COLO668 (cell line): ENCODE measurements at regions not wholly inside any gene's neighbourhood (a gene's known extent, or its start where the extent isn't known, plus 50 kb on each side); places are given as distances from the start of the nearest gene placed in this dataset.
A peak's percentile ranks its signal among the peaks of the same experiment; 100 is the strongest.
"Not testable (repeated sequence)": the region's sequence is repeated elsewhere in the genome, so short reads cannot be mapped to it uniquely, and the experiment has no call there.

Experiments used
- DNase-seq: peaks from one replicate; lab custom pipeline; 2025; ENCODE audit not compliant: unreplicated experiment; lab: John Stamatoyannopoulos, UW

- no peak for DNase-seq
Observed at GRCh38 chr3:21979706-21980105, 228.7 kb upstream of the ZNF385D start.

DNA sequence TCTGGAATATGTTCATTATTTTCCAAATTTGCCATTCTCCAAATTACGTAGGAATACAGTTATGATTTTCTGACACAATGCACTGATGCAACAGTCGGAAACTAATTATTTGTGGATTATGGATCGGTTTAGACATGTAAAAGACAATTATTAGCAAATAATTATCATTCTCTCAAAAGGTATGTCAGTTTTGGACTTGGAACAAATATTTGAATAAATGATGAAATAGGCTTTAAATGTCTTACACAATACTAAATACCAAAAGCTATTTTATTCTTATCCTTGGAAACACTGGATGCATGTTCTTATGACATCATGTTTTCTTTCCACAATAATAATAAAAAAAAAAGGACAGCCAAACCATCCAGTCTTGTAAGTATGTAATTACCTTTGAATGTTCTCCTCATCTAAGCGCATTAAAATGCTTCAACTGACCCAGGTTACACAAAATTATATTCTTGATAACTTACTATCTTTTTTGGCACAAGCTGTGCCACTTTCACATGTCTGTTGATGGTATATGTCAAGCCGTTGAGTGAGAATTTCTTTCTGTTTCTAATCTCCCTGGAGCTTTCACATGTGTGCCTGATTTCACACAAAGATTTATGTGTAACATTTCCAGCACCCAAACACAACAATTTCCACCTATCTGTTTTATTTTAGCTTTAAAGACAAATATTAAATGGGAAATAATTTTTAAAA, 238.5 kb upstream of the ZNF385D start:
- DNase-seq = no peak

DNA sequence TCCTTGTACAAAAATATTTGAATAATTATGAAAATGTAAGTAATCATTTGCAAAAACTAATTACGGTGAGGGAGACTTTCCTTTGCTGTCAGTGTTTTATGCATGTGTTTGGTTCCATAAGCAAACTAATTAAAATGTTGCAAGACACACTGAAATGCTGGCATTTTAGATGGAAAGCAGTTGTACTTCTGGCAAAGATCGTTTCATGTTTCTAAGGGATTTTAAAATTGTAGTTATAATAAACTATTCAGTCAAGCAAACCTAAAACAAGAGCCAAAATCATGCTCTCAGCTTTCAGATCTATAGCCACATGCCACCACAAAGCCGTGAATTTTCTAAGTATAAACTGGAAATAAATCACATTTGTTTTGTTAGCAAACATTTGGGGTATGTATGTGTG, 240.1 kb upstream of the ZNF385D start:
- DNase-seq = no peak

DNA sequence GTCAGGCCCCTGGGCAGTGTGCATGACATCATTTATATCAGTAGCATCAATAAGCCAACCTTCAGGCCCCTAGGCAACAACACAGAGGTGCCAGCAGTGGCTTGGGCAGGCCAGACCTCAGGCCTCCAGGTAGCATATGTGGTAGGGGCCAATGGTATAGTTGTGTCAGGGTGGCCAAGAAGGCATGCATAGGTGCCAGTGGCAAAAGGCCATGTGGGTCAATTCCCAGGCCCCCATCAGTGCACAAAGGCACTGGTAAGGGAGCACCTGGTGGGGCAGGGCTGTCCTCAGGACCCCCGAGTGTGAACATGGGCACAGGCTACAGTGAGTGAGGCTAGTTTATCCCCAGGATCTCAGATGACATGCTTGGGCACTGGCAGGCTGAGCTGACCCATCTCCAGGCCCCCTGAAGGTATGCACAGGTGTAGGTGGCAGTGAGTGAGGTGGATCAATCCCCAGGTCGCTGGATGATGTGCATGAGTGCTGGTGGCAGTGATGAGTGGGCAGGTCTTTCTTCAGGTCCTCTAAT, 244.1 kb upstream of the ZNF385D start:
- no peak for DNase-seq

DNA sequence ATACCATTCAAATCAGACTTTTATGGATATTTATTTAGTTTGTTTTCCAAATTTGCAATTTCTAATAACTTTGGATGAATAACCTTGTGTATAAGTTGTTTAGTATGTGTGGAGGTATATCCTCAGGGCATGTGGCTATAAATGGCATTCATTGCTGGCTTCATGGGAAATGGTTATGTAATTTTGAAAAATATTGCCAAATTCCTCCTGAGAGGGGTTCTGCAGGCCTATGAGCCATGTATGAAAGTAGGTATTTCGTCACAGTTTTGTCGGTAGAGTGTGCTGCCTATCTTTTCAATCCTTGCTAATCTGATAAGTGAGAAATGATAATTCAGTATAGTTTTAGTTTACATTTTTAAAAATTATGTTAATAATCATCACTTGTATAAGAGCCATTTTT, 256.4 kb upstream of the ZNF385D start:
- DNase-seq = no peak

DNA sequence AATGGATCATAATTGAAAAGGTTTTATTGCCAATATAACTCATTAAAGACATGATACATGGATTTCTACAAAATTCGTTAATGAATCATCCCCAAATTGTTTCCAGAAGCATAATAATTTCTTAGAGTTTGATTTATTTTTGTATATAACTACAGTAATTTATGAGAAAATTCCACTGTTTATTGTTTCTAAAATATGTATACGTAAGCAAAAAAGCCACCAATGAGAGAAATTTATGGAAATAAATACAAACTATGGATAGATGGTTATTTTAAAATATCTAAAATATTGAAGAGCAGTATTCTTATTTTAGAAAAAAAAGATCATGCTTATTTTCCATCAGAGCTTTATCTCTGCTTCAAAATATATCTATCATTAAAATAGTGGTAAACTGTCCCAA, 260.0 kb upstream of the ZNF385D start:
- no peak for DNase-seq

DNA sequence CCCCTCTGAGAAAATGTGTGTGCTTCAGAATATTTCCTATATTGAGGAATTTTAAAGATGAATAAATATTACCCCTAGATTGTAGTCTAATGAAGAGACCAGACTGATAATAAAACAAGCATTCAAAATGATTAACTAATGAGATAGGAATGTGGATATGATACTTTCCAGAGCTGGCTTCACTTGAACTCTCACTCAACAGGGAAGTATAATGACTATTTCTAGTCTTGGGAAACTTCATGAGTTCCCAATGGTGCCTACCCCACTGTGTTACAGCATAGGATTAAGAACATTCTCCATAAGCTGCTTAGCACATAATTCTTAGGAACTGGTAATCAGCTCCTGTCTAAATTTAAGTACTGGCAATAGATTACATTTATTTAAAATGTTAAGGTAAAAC, 261.5 kb upstream of the ZNF385D start:
- DNase-seq = no peak

- no peak for DNase-seq
Observed at GRCh38 chr3:22013641-22014040, 262.6 kb upstream of the ZNF385D start.

GRCh38 chr3:22016197-22016596, 265.2 kb upstream of the ZNF385D start:
- DNase-seq = no peak

- DNase-seq = not testable (repeated sequence)
Observed at GRCh38 chr3:22024638-22025037, 273.6 kb upstream of the ZNF385D start.

GRCh38 chr3:22029480-22029879, 278.5 kb upstream of the ZNF385D start:
- DNase-seq = no peak

DNA sequence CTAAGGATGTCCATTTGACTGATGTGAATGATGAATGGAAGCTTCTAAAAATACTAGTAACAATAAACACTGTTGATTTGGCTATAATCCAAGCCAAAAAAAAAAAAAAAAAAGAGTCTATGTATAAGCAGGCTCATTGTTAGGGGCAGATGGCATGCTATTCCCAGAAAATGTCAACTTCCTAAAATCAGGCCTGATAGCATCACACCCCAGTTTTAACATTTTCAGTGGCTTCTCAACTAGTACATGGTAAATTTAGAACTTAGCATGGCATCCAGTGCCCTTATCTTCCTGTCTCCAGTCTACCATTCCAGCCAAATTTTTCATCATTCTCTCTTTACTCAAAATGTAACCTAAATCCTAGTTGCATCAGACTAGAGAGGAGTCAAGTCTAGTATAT, 288.2 kb upstream of the ZNF385D start:
- no peak for DNase-seq

- no peak for DNase-seq
Observed at GRCh38 chr3:22040150-22040549, 289.1 kb upstream of the ZNF385D start.

GRCh38 chr3:22045882-22046281, 294.9 kb upstream of the ZNF385D start:
- no peak for DNase-seq

DNA sequence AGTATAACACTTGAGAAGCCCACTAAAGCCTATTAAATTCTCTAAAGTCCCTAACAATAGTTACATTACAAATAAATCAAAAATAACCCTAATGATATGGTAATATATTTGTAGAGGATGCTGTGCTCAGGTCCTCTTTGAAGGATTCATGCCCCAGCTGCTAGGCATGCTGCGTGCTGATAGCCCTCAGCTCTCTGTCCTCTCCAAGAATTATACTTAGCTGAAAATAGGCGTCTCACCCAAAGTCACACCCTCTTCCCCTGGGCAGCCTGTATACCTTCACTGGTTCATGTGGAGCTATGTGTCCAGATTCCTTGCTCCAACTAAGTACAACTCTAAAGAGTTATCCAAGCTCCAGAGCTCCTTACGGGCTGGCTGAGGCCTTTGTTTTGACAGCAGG, 312.5 kb upstream of the ZNF385D start:
- DNase-seq = no peak

GRCh38 chr3:22068619-22069018, 317.6 kb upstream of the ZNF385D start:
- no peak for DNase-seq

GRCh38 chr3:22088204-22088603, 337.2 kb upstream of the ZNF385D start:
- no peak for DNase-seq

GRCh38 chr3:22089284-22089683, 338.3 kb upstream of the ZNF385D start:
- DNase-seq = peak; percentile 43

DNA sequence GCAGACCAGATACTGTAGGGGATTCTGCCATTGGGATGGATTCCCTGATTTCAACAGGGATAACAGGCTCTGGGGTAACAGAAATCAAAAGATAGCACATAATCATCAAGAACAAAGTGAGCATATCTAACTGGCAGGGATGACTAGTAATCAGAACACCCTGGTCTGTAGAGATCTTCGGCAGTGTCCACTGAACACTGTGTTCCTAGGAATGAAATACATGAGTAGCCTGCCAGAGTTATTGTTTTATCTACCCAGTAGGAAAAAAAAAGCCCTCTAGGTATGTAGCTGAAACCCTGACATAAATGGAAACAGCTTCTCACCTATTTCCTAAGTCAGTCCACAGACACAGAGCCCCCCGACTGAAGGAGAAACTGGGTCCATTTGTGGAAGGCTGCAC, 340.3 kb upstream of the ZNF385D start:
- no peak for DNase-seq

- DNase-seq = no peak
Observed at GRCh38 chr3:22098021-22098420, 347.0 kb upstream of the ZNF385D start.

GRCh38 chr3:22101351-22101750, 350.3 kb upstream of the ZNF385D start:
- no peak for DNase-seq

DNA sequence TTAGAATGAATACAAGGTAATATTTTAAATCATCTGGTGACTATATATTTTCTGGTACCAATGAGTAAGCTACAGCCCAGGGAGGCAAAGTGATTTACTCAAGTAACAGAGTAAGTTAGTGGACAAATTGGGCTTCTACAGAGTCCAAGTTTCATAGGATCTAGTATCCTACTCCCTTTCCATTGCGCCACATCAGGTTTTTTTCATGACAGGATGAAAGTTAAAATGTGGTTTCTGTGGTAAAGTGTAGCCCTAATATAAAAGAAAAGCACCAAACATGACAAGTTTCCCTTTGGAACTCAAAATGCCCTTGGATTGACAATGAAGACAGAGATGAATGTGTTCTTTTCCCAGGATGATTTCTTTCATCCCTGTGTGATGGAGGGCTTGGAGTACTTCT, 350.8 kb upstream of the ZNF385D start:
- DNase-seq = no peak

GRCh38 chr3:22103423-22103822, 352.4 kb upstream of the ZNF385D start:
- no peak for DNase-seq
